H7 (cell line): ENCODE measurements at regions not wholly inside any gene's neighbourhood (a gene's known extent, or its start where the extent isn't known, plus 50 kb on each side); places are given as distances from the start of the nearest gene placed in this dataset.
"Not testable (repeated sequence)": the region's sequence is repeated elsewhere in the genome, so short reads cannot be mapped to it uniquely, and the experiment has no call there.

Source experiments
- DNase-seq: peaks from one replicate; pipeline ENCODE4 v3.0.0; 2012
- H3K27me3 ChIP-seq: 2 replicates; pipeline ENCODE4 v1.6.0; 2011; ENCODE audit warnings: mild to moderate bottlenecking, low read length; ENCODE audit not compliant: control insufficient read depth, insufficient read depth
- H3K36me3 ChIP-seq: replicated peaks from 2 replicates; pipeline ENCODE4 v1.5.1; 2011; ENCODE audit warnings: low read length; ENCODE audit not compliant: control insufficient read depth, insufficient read depth
- H3K4me3 ChIP-seq: 2 replicates; pipeline ENCODE4 v1.5.1; 2011; ENCODE audit warnings: low read depth, mild to moderate bottlenecking, control low read depth, low read length, moderate library complexity; ENCODE audit not compliant: insufficient read depth

DNA sequence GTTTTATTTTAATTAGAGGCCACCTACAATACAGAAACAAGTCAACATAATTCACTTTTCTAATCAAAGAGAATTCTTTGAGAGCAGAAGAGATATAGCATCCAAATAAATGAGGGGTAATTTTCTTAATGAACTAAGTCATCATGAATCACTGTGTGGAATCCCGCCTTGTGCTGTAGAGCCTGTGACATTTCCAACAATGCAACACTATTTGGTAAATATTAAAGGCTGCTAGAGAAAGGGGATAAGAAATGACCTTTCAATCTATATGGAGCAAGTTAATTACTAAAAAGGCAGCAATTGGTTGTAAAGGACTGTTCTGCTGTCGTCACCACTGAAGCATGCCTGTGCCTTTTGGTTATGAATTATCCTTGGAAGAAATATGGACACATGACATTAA, 345.7 kb upstream of the MAF start:
- H3K27me3 ChIP-seq: no peaks in the 10 kb centered on the region
- DNase-seq: no peak
- H3K36me3 ChIP-seq: no peaks in the 10 kb centered on the region
- no peak overlapping the region for H3K4me3 ChIP-seq

DNA sequence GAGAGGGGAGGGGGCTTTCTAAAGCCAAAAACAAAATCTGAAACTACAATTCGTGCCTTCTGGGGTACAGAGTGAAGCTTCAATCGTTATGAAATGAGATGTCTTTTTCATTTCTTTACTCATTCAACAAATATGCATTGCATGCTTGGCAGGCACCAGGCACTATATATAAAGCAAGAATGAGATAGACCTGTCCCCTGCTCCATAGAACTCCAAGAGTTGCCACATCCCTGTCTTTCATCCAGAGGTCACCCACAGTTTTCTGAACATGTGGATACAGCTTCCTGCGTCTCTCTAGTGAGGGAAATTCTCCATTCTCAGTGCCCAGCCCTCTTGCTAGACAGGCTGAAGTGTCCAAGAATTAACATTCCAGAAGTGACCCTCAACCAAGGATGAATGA, 343.2 kb upstream of the MAF start:
- Histone ChIP-seq H3K27me3 (no peaks in the 10 kb centered on the region), H3K36me3 (no peaks in the 10 kb centered on the region)
- no peak for DNase-seq

DNA sequence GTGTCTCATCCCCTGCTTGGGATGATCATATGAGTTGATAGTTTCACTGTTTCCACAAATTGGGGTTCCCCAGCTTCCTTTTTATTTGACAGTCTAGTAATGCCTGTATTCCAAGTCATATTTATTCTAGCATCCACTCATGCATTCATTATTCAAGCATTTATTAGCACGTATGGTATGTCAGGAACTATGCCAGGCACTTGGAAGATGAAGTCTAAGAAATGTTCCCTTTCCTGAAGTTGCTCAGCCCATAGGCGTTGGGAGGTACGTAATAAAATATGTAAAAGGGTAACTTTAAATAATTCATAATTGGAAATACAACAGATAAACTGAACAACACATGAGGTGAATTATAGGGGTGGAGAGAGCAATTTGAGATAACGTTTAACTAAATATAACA, 338.0 kb upstream of the MAF start:
- Histone ChIP-seq H3K4me3 (no peak overlapping the region), H3K27me3 (no peaks in the 10 kb centered on the region), H3K36me3 (no peaks in the 10 kb centered on the region)
- DNase-seq: no peak

More for the DNA sequence above, 343.2 kb upstream of the MAF start:
- no peak overlapping the region for H3K4me3 ChIP-seq

DNA sequence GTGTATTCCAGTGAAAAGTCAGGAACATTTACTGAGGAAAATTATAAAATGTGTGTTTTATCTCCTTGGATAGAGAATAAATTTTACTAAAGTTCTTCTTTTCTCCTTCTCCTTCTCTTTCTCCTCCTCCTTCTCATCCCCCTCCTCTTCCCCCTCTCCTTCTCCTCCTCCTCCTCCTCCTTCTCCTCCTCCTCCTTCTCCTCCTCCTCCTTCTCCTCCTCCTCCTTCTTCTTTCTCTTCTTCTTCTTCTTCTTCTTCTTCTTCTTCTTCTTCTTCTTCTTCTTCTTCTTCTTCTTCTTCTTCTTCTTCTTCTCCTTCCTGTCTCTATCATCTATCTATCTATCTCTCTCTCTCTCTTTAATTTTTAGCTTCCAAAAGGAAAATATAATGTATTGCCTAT, 337.1 kb upstream of the MAF start:
- not testable (repeated sequence) for DNase-seq, H3K4me3 ChIP-seq, H3K27me3 ChIP-seq, H3K36me3 ChIP-seq

DNA sequence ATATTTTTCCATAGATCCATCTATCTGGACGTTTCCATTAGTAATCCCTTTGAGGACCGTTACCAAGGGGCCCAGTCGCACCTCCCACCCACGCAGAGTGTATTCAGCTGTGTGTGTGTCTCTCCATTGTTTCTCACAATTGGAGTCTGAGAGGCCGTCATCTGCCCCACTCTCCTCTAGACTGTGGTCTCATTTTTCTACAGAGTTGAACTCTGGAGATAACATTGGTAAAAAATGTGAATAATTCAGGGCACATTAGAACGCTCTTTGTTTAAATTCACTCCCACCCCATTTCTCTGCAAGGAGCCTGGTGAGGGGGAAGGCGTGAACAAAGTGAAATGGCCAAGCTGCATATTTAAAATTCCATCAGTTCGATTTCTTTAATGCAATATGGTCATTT, 333.1 kb upstream of the MAF start:
- H3K36me3 ChIP-seq: no peaks in the 10 kb centered on the region
- H3K27me3 ChIP-seq: no peaks in the 10 kb centered on the region
- no peak overlapping the region for H3K4me3 ChIP-seq
- DNase-seq: no peak

DNA sequence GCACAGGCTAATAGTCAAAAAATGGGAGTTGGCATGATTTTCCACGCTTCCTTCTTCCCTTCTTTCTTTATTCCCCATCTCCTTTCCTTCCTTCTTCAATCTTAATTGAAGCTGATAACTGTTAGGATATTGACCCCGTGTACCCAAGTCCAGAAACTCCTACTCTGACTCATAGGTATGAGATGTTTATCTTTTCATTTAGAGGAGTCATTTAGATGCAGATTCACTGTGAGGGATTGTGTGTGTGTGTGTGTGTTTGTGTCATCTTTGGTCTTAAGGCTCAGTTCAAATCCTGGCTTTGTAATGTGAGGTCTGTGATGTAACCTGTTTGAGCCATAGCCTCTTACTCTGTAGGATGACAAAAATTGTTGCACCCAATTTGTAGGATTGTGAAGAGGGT, 332.0 kb upstream of the MAF start:
- Histone ChIP-seq H3K27me3 (no peaks in the 10 kb centered on the region), H3K36me3 (no peaks in the 10 kb centered on the region), H3K4me3 (no peak overlapping the region)
- no peak for DNase-seq

DNA sequence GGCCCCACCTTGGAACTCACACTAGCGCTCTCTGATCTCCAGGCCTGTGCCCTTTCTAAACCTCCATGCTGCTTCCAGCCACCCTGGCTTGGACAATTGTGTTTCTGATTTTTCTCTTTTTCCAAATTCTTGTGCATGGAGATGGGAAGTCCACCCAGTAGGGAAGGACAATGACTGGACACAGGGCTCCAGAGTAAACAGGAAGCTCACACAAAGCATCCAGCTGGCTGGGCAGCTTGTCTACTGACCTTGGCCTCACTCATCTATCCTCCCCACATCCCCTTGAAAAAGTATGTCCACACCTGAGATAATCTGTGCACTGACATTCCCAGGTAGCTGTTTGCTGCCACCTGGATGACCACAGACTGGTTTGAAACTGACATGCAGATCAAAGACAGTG, 331.2 kb upstream of the MAF start:
- Histone ChIP-seq H3K4me3 (no peak overlapping the region), H3K36me3 (no peaks in the 10 kb centered on the region), H3K27me3 (no peaks in the 10 kb centered on the region)
- DNase-seq: no peak

DNA sequence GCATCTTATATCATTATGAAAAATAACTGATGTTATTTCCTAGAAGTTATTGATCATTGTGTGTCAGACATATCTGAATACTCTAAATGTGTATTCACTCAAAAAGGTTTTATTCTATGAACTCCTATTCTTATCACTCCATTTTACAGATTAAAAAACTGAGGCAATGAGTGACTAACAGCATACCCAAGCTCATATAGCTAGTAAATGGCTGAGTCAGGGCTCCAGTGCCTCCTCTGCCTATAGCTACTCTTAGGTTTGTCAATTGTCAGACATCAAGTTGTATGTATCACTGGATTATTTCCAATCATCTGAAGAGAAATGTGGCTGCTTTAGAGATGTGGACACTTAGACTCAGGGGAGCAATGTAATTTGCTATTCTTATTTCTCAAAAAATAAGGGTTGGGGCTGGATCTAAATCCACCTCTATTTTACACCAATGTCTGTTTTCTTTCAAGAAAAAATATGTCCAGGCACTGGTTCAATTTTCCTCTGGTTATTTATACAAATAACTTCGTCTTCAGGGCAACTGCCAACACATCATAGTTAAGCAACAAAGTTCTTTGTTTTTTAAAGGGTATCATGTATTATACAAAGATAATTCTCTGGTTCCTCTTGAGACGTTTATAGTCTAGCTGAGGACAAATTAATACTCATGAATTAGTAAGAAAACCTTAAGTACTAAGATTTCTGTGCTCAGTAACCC, 328.9 kb upstream of the MAF start:
- no peak for DNase-seq
- Histone ChIP-seq H3K36me3 (no peaks in the 10 kb centered on the region), H3K27me3 (no peaks in the 10 kb centered on the region; the same call in 1 of the 2 replicates), H3K4me3 (no peak overlapping the region)

DNA sequence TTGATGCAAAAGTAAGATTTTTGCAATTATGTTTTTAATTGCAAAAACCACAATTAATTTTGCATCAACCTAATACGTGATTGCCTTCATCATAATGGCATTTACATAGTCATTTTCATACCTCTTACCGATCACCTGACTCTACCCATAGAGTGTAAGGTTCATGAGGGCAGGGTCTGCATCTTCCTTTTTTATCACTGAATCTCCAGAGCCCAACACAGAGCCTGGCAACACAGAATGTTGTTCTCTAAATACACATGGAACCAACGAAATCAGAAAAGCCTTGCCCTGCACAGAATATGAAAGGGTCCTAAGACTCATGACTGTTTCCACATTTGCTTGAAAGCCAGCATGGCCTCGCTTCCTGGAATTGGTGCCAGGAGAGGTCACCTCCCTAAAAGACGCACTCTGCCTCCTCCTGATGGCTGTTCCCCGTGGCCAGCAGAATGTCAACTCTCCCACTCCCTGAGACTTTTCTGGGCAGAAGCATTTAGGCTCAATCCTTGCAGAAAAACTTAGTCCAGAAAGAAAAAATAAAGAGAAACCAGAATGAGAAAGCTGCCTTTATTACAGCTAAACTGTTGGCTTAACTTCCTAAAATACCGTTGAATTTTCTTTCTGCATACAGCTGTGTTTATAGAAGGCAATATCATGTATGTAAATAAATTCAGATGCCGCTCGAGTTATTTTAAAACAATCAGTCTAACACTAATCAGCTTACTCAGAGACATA, 327.8 kb upstream of the MAF start:
- Histone ChIP-seq H3K27me3 (no peaks in the 10 kb centered on the region; the same call in 1 of the 2 replicates), H3K36me3 (no peaks in the 10 kb centered on the region), H3K4me3 (no peak overlapping the region)
- no peak for DNase-seq

DNA sequence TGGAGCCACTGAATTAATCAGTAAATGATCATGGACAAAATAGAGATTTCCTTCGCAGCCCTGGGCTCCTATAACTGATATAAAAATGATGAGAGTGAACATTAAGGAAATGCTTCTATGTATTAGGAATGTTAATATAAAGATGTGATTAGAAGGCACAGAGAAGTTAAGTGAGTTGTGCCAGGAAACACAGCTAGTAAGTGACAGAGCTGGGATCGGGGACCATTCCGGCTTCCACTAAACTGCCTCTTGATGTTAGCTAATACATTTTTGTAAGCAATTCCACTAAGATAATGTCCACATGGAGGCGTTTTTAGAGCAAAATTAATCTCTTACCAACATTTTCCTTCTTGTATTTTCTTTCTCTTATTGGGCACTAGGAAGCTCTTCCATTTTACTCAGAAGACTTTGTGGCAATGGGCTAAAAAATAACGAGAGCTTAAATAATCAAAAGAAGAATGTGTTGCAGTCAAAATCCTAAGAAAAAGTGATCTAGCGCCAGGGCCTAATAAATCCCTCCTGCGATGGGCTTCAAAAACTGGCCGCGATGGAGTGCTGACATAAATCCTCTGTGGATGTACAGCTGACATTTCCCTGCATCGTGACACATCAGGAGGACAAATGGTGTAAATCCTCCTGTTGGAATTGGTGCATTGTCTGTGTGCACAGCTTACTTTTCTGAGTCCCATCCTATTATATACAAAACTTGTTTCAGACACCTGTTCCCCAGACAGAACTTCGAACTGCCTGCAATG, 326.1 kb upstream of the MAF start:
- Histone ChIP-seq H3K4me3 (no peak overlapping the region), H3K36me3 (no peaks in the 10 kb centered on the region), H3K27me3 (no peaks in the 10 kb centered on the region; the same call in 1 of the 2 replicates)
- no peak for DNase-seq

DNA sequence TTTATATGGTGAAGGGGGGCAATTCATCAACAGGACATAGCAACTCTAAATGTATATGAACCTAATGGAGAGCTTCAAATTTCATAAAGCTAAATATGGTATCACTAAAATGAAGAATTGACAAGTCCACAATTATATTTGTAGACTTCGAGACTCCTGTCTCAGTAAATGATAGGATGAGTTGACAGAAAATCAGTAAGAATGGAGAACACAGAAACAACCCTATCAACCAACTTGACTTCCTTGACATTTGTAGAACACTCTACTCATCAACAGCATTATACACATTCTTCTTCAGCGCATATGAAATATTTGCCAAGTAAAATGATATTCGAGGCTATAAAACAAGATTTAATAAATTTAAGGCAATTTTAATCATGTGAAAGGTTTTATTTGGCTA, 322.9 kb upstream of the MAF start:
- Histone ChIP-seq H3K4me3 (no peak overlapping the region), H3K36me3 (no peaks in the 10 kb centered on the region), H3K27me3 (no peaks in the 10 kb centered on the region; the same call in 1 of the 2 replicates)
- DNase-seq: no peak

DNA sequence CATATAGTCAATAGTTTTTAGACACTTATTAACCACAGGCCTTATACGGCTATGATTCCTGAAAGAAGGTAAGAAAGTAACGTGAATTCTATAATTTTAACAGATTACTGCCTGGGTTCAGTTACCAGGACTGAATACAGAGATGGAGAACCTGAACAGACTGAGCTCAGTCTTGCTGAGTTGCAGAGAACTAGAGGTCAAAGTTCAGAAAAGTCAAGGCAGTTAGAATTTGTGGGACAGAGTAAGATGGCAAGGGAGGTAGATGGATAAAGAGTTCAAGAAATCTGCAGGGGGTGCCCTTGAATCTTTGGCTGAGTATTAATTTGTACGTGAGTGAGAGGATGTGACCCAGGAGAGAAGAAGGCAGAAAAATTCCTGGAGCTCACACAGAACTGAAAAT, 320.1 kb upstream of the MAF start:
- H3K27me3 ChIP-seq: no peaks in the 10 kb centered on the region
- DNase-seq: no peak

DNA sequence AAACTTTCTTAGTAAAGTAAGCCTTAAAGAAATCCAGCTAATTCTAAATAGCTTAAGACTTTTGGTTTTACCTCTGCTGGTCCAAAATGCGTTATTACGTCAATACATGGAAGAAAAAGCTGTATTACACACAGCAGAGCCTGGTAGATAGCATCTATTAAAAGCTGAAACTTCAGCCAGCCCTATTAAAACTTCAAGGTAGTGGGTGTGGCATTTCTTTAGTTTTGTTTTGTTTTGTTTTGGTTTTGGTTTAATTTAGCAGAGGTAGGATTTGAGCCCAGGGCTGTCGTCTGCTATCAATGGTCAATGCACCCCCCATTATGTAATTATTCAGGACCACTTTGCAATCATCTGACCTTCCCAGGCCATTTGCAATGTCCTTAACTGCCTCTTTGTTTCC, 318.4 kb upstream of the MAF start:
- Histone ChIP-seq H3K27me3 (no peaks in the 10 kb centered on the region), H3K36me3 (no peaks in the 10 kb centered on the region), H3K4me3 (no peak overlapping the region)
- no peak for DNase-seq

More for the DNA sequence above, 320.1 kb upstream of the MAF start:
- Histone ChIP-seq H3K36me3 (no peaks in the 10 kb centered on the region), H3K4me3 (no peak overlapping the region)

DNA sequence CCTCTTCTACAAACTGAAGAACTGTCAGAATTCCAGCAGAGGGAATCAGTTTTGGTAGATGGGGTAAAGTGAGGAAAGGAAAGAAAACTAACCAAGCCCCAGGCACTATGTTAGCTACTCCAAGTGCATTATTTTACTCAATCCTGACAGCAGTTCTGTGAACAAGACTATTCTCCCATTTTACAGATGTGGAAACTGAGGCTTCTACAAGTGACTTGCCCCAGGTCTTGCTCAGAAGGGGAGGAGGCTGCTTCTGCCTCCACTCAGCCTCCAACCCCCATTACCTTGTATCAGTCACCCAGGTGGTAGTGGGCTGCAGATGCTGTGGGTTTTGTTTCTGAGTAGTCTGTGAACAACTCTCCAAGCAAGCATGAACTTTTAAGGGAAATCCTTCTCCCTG, 315.2 kb upstream of the MAF start:
- H3K36me3 ChIP-seq: no peaks in the 10 kb centered on the region
- H3K27me3 ChIP-seq: no peaks in the 10 kb centered on the region
- DNase-seq: no peak
- H3K4me3 ChIP-seq: no peak overlapping the region
